Mammary epithelial cell (primary cell): ENCODE measurements at regions not wholly inside any gene's neighbourhood (a gene's known extent, or its start where the extent isn't known, plus 50 kb on each side); places are given as distances from the start of the nearest gene placed in this dataset.

ENCODE experiments used
- CTCF ChIP-seq, 2 donors: IDR thresholded peaks in 1 of 2; conservative IDR thresholded peaks in 1 of 2; 2 replicates each; pipeline ENCODE4 v1.5.1; 2011 to 2012; ENCODE audit warnings: inconsistent platforms in 2 of 2, low read length in 2 of 2, mild to moderate bottlenecking in 2 of 2, control low read depth in 1 of 2, low read depth in 1 of 2; ENCODE audit not compliant: insufficient read depth in 1 of 2; ENCODE audit errors: extremely low read depth in 1 of 2
- EZH2 ChIP-seq: IDR thresholded peaks from 2 replicates; pipeline ENCODE4 v1.6.1; 2012; ENCODE audit warnings: low read length, inconsistent platforms, borderline replicate concordance

GRCh38 chr3:80898211-80898610 is 863.2 kb downstream of the GBE1 start:
- no peak for TF ChIP-seq CTCF (conservative IDR thresholded peaks at IDR 0.05 in 1 of 2, IDR thresholded peaks at IDR 0.05 in 1 of 2; ENCODE audit: extremely low read depth in 1 of 2, insufficient read depth in 1 of 2, low read depth in 1 of 2, low read length in 2 of 2)
- no peak for TF ChIP-seq EZH2
